ENCODE measurements at regions not wholly inside any gene's neighbourhood (a gene's known extent, or its start where the extent isn't known, plus 50 kb on each side); places are given as distances from the start of the nearest gene placed in this dataset.

GRCh38 chr6:4297348-4297747 is 162.0 kb upstream of the ECI2 start:
- H3K79me2 ChIP-seq (ENCODE audit: insufficient read depth, low read depth, low read length) = no peaks in the 10 kb centered on the region
- CTCF ChIA-PET (ENCODE audit: unreplicated experiment) = no interaction called here
- no peaks in the 10 kb centered on the region for H3K4me1 ChIP-seq (ENCODE audit: insufficient read depth, low read length, poor library complexity, severe bottlenecking)
- H3K4me3 ChIP-seq (ENCODE audit: low read depth, low read length, poor library complexity, severe bottlenecking) = no peak overlapping the region
- no peak overlapping the region for H3K4me2 ChIP-seq (ENCODE audit: low read length)
- no peak overlapping the region for H2AFZ ChIP-seq (ENCODE audit: low read length)
- TF ChIP-seq, protein P1, sequence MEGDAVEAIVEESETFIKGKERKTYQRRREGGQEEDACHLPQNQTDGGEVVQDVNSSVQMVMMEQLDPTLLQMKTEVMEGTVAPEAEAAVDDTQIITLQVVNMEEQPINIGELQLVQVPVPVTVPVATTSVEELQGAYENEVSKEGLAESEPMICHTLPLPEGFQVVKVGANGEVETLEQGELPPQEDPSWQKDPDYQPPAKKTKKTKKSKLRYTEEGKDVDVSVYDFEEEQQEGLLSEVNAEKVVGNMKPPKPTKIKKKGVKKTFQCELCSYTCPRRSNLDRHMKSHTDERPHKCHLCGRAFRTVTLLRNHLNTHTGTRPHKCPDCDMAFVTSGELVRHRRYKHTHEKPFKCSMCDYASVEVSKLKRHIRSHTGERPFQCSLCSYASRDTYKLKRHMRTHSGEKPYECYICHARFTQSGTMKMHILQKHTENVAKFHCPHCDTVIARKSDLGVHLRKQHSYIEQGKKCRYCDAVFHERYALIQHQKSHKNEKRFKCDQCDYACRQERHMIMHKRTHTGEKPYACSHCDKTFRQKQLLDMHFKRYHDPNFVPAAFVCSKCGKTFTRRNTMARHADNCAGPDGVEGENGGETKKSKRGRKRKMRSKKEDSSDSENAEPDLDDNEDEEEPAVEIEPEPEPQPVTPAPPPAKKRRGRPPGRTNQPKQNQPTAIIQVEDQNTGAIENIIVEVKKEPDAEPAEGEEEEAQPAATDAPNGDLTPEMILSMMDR (conservative IDR thresholded peaks at IDR 0.05; ENCODE audit: low read length) = no peak
- TF ChIP-seq EZH2phosphoT487 (IDR thresholded peaks at IDR 0.05; ENCODE audit: borderline replicate concordance, low read depth, low read length) = no peak
- no peaks in the 10 kb centered on the region for H3K9me3 ChIP-seq (ENCODE audit: low read length)
- intact Hi-C loops (cut with micrococcal nuclease; ENCODE audit: unreplicated experiment) = no loop called here
- no peak for DNase-seq (ENCODE audit: low spot score)
- no peaks in the 10 kb centered on the region for H3K9me2 ChIP-seq (ENCODE audit: insufficient read depth, low read length)
- BruUV-seq (replicated peaks) = no TSS peak
- POLR2A ChIA-PET = interaction anchor here (0.7 kb wide), 1 partner anchor 1461 kb away, joined by 4 read pairs; no protein-coding TSS in a partner anchor
- H3K36me3 ChIP-seq (ENCODE audit: insufficient read depth, low read length) = no peaks in the 10 kb centered on the region
- H3K27ac ChIP-seq (ENCODE audit: low read depth, low read length, poor library complexity, severe bottlenecking) = no peak overlapping the region
- H4K20me1 ChIP-seq (ENCODE audit: insufficient read depth, low read length) = no peaks in the 10 kb centered on the region

DNA sequence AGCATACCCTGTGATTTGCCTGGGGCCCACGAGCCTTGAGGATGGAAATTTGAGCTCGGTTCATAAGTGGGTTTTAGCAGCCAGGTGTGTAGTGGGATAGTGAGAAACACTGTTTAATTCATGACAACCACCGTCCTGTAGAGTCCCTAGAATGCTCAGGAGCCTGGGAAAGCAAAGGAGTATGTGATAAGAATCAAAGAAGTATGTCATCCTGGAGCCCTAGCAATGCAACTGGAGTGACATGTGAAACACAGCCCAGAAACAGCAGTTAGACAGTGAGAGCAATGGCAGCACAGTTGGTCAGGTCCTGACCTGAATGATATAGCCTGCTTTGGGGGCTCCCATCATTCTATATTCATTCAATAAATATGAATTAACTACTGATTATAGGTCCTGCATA is 161.2 kb upstream of the ECI2 start:
- H3K4me2 ChIP-seq (ENCODE audit: low read length) = no peak overlapping the region
- no peak overlapping the region for H3K4me3 ChIP-seq (ENCODE audit: low read depth, low read length, poor library complexity, severe bottlenecking)
- H2AFZ ChIP-seq (ENCODE audit: low read length) = no peak overlapping the region
- CTCF ChIA-PET (ENCODE audit: unreplicated experiment) = no interaction called here
- H3K27ac ChIP-seq (ENCODE audit: low read depth, low read length, poor library complexity, severe bottlenecking) = no peak overlapping the region
- no peaks in the 10 kb centered on the region for H3K9me2 ChIP-seq (ENCODE audit: insufficient read depth, low read length)
- H3K4me1 ChIP-seq (ENCODE audit: insufficient read depth, low read length, poor library complexity, severe bottlenecking) = no peaks in the 10 kb centered on the region
- no peaks in the 10 kb centered on the region for H4K20me1 ChIP-seq (ENCODE audit: insufficient read depth, low read length)
- no peaks in the 10 kb centered on the region for H3K9me3 ChIP-seq (ENCODE audit: low read length)
- TF ChIP-seq, protein P1 (conservative IDR thresholded peaks at IDR 0.05; ENCODE audit: low read length) = no peak
- TF ChIP-seq EZH2phosphoT487 (IDR thresholded peaks at IDR 0.05; ENCODE audit: borderline replicate concordance, low read depth, low read length) = no peak
- DNase-seq (ENCODE audit: low spot score) = no peak
- no peaks in the 10 kb centered on the region for H3K79me2 ChIP-seq (ENCODE audit: insufficient read depth, low read depth, low read length)
- no peaks in the 10 kb centered on the region for H3K36me3 ChIP-seq (ENCODE audit: insufficient read depth, low read length)
- no TSS peak for BruUV-seq (replicated peaks)
- intact Hi-C loops (cut with micrococcal nuclease; ENCODE audit: unreplicated experiment) = no loop called here
- POLR2A ChIA-PET = interaction anchor here (0.5 kb wide), 1 partner anchor 12 kb away, joined by 3 read pairs; no protein-coding TSS in a partner anchor

- no peaks in the 10 kb centered on the region for H4K20me1 ChIP-seq (ENCODE audit: insufficient read depth, low read length)
- ChIA-PET CTCF (ENCODE audit: unreplicated experiment) (no interaction called here), POLR2A (interaction anchor here (0.5 kb wide), 1 partner anchor 13 kb away, joined by 3 read pairs; no protein-coding TSS in a partner anchor)
- TF ChIP-seq, protein P1 (conservative IDR thresholded peaks at IDR 0.05; ENCODE audit: low read length) = no peak
- no peak for TF ChIP-seq EZH2phosphoT487 (IDR thresholded peaks at IDR 0.05; ENCODE audit: borderline replicate concordance, low read depth, low read length)
- H2AFZ ChIP-seq (ENCODE audit: low read length) = no peak overlapping the region
- intact Hi-C loops (cut with micrococcal nuclease; ENCODE audit: unreplicated experiment) = no loop called here
- no peak overlapping the region for H3K27ac ChIP-seq (ENCODE audit: low read depth, low read length, poor library complexity, severe bottlenecking)
- H3K9me3 ChIP-seq (ENCODE audit: low read length) = no peaks in the 10 kb centered on the region
- DNase-seq (ENCODE audit: low spot score) = no peak
- H3K36me3 ChIP-seq (ENCODE audit: insufficient read depth, low read length) = no peaks in the 10 kb centered on the region
- no peaks in the 10 kb centered on the region for H3K9me2 ChIP-seq (ENCODE audit: insufficient read depth, low read length)
- no peak overlapping the region for H3K4me2 ChIP-seq (ENCODE audit: low read length)
- H3K4me1 ChIP-seq (ENCODE audit: insufficient read depth, low read length, poor library complexity, severe bottlenecking) = no peaks in the 10 kb centered on the region
- H3K79me2 ChIP-seq (ENCODE audit: insufficient read depth, low read depth, low read length) = no peaks in the 10 kb centered on the region
- no peak overlapping the region for H3K4me3 ChIP-seq (ENCODE audit: low read depth, low read length, poor library complexity, severe bottlenecking)
- BruUV-seq (replicated peaks) = no TSS peak
These were observed 160.4 kb upstream of the ECI2 start for GRCh38 chr6:4295783-4296155.
